MM.1S (cell line): ENCODE measurements at regions not wholly inside any gene's neighbourhood (a gene's known extent, or its start where the extent isn't known, plus 50 kb on each side); places are given as distances from the start of the nearest gene placed in this dataset.

Experiments
- DNase-seq: peaks from one replicate; pipeline ENCODE4 v3.0.0-alpha.2; 2015
- H2AFZ ChIP-seq: fragments of 300-600 bp; sonication (generic); 2 replicates; pipeline ENCODE4 v1.6.0; 2016; ENCODE audit warnings: antibody characterized with exemption, low read length
- H3F3A ChIP-seq: fragments of 300-600 bp; sonication (generic); 2 replicates; pipeline ENCODE4 v1.6.1; 2016; ENCODE audit warnings: mild to moderate bottlenecking, antibody characterized with exemption, low read length, moderate library complexity, mixed read lengths; ENCODE audit not compliant: insufficient read depth
- H3K27ac ChIP-seq: fragments of 300-600 bp; sonication (generic); 2 replicates; pipeline ENCODE4 v1.5.1; 2016; ENCODE audit warnings: mild to moderate bottlenecking, low read length
- H3K27me3 ChIP-seq: fragments of 300-600 bp; sonication (generic); replicated peaks from 2 replicates; pipeline ENCODE4 v1.6.0; 2016; ENCODE audit warnings: low read length; ENCODE audit not compliant: insufficient read depth
- H3K36me3 ChIP-seq: fragments of 300-600 bp; sonication (generic); replicated peaks from 2 replicates; pipeline ENCODE4 v1.6.1; 2016; ENCODE audit warnings: mild to moderate bottlenecking, low read length, mixed read lengths; ENCODE audit not compliant: insufficient read depth
- H3K4me1 ChIP-seq: fragments of 300-600 bp; sonication (generic); 2 replicates; pipeline ENCODE4 v1.6.1; 2016; ENCODE audit warnings: low read length, mixed read lengths
- H3K4me2 ChIP-seq: fragments of 300-600 bp; sonication (generic); 2 replicates; pipeline ENCODE4 v1.6.0; 2016; ENCODE audit warnings: low read depth, low read length
- H3K4me3 ChIP-seq: fragments of 300-600 bp; sonication (generic); 2 replicates; pipeline ENCODE4 v1.5.1; 2016; ENCODE audit warnings: low read length, mixed read lengths
- H3K79me2 ChIP-seq: fragments of 300-600 bp; sonication (generic); 2 replicates; pipeline ENCODE4 v1.6.1; 2016; ENCODE audit warnings: mixed run types, low read length, mixed read lengths
- H3K9ac ChIP-seq: fragments of 300-600 bp; sonication (generic); 2 replicates; pipeline ENCODE4 v1.6.1; 2016; ENCODE audit warnings: low read length, mixed read lengths
- H3K9me2 ChIP-seq: fragments of 300-600 bp; sonication (generic); replicated peaks from 2 replicates; pipeline ENCODE4 v1.6.1; 2016; ENCODE audit warnings: mild to moderate bottlenecking, low read length, mixed read lengths; ENCODE audit not compliant: insufficient read depth
- H3K9me3 ChIP-seq: fragments of 300-600 bp; sonication (generic); replicated peaks from 2 replicates; pipeline ENCODE4 v1.6.1; 2016; ENCODE audit warnings: mild to moderate bottlenecking, low read length, mixed read lengths; ENCODE audit not compliant: insufficient read depth
- H4K20me1 ChIP-seq: fragments of 300-600 bp; sonication (generic); 2 replicates; pipeline ENCODE4 v1.6.1; 2016; ENCODE audit warnings: mild to moderate bottlenecking, low read length, moderate library complexity, mixed read lengths; ENCODE audit not compliant: insufficient read depth
- EZH2 ChIP-seq: fragments of 300-600 bp; sonication (generic); optimal IDR thresholded peaks from 2 replicates; pipeline ENCODE3; 2017; ENCODE audit warnings: low read depth, mild to moderate bottlenecking, antibody characterized with exemption, low read length, mixed read lengths
- EZH2phosphoT487 ChIP-seq: fragments of 300-600 bp; sonication (generic); IDR thresholded peaks from 2 replicates; pipeline ENCODE4 v1.6.1; 2018; ENCODE audit warnings: antibody characterized with exemption, low read length
- TF ChIP-seq, protein P1 (sequence below): fragments of 300-600 bp; sonication (generic); IDR thresholded peaks from 2 replicates; pipeline ENCODE4 v1.5.1; 2016; ENCODE audit warnings: antibody characterized with exemption, low read length, mixed read lengths

DNA sequence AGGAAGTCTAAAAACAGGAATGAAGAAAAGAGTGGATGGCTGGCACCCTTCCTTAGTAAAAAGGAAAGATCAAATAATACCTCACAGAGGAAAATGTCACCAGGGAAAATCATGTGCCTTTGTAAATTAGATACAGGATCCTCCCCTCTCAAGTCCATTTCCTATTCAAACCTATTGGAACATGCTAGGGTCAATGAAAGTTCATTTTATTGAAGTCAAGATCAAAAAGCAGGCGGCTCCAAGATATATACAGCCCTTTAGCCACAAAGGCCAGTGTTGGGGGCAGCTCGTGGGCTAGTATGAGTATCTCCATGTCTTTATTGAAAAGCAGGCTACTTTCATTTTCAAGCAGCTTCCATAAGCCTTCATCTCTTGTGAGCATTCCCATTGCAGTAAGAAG is 141.1 kb downstream of the QDPR start:
- H3K79me2 ChIP-seq, result no peaks in the 10 kb centered on the region
- no peaks in the 10 kb centered on the region for H4K20me1 ChIP-seq
- H3K36me3 ChIP-seq, result no peaks in the 10 kb centered on the region
- H3K9me3 ChIP-seq, result no peaks in the 10 kb centered on the region
- no peaks in the 10 kb centered on the region for H3K9me2 ChIP-seq
- H3K27ac ChIP-seq, result no peak overlapping the region
- H3F3A ChIP-seq, result no peaks in the 10 kb centered on the region
- no peaks in the 10 kb centered on the region for H3K4me1 ChIP-seq
- TF ChIP-seq, protein P1, sequence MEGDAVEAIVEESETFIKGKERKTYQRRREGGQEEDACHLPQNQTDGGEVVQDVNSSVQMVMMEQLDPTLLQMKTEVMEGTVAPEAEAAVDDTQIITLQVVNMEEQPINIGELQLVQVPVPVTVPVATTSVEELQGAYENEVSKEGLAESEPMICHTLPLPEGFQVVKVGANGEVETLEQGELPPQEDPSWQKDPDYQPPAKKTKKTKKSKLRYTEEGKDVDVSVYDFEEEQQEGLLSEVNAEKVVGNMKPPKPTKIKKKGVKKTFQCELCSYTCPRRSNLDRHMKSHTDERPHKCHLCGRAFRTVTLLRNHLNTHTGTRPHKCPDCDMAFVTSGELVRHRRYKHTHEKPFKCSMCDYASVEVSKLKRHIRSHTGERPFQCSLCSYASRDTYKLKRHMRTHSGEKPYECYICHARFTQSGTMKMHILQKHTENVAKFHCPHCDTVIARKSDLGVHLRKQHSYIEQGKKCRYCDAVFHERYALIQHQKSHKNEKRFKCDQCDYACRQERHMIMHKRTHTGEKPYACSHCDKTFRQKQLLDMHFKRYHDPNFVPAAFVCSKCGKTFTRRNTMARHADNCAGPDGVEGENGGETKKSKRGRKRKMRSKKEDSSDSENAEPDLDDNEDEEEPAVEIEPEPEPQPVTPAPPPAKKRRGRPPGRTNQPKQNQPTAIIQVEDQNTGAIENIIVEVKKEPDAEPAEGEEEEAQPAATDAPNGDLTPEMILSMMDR, result no peak
- TF ChIP-seq EZH2 (no peak), EZH2phosphoT487 (no peak)
- no peaks in the 10 kb centered on the region for H3K27me3 ChIP-seq
- H3K9ac ChIP-seq, result no peak overlapping the region
- DNase-seq, result no peak
- no peak overlapping the region for H3K4me2 ChIP-seq
- H2AFZ ChIP-seq, result no peak overlapping the region
- no peak overlapping the region for H3K4me3 ChIP-seq

DNA sequence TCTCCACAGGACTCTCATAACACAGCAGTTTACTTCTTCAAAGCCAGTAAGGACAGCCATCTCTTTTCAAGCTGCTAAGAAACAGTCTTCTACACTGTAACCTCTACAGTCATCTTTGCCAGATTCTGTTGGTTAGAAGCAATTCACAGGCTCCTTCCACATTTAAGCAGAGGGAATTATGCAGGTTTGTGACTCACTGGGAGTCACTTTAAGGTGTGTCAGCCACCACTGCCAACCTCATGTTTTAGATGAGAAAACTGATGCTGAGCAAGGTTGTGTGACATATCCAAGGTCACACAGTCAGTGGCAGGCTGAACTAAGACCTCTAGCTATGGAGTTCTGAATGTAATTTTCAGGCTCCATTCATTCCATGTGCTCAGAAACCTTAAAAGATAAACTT is 143.5 kb downstream of the QDPR start:
- Histone ChIP-seq H3K4me3 (no peak overlapping the region), H2AFZ (no peak overlapping the region), H3K9ac (no peak overlapping the region), H4K20me1 (no peaks in the 10 kb centered on the region), H3K27ac (no peak overlapping the region), H3K9me3 (no peaks in the 10 kb centered on the region), H3K36me3 (no peaks in the 10 kb centered on the region), H3K4me1 (no peaks in the 10 kb centered on the region), H3F3A (no peaks in the 10 kb centered on the region), H3K27me3 (no peaks in the 10 kb centered on the region), H3K9me2 (no peaks in the 10 kb centered on the region), H3K79me2 (no peaks in the 10 kb centered on the region), H3K4me2 (no peak overlapping the region)
- TF ChIP-seq EZH2 (no peak), EZH2phosphoT487 (no peak)
- TF ChIP-seq, protein P1, result no peak
- no peak for DNase-seq

DNA sequence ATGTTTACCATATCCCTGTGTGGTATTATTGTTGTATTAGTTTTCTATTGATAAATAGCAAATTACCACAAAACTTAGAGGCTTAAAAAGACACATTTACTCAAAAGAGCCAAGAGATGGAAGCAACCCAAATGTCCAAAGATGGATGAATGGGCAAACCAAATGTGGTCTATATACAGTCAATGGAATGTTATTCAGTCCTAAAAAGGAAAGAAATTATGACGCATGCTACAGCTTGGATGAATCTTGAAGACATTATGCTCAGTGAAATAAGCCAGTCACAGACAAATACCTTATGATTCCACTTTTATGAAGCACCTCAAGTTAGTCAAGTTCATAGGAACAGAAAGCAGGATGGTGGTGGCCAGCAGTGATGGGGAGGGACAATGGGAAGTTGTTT is 144.7 kb downstream of the QDPR start:
- no peaks in the 10 kb centered on the region for H3F3A ChIP-seq
- no peaks in the 10 kb centered on the region for H3K4me1 ChIP-seq
- no peaks in the 10 kb centered on the region for H4K20me1 ChIP-seq
- no peaks in the 10 kb centered on the region for H3K27me3 ChIP-seq
- no peaks in the 10 kb centered on the region for H3K79me2 ChIP-seq
- H3K9me3 ChIP-seq, result no peaks in the 10 kb centered on the region
- no peak overlapping the region for H3K4me3 ChIP-seq
- H3K9me2 ChIP-seq, result no peaks in the 10 kb centered on the region
- no peak overlapping the region for H3K9ac ChIP-seq
- TF ChIP-seq EZH2phosphoT487, result no peak
- TF ChIP-seq, protein P1, result no peak
- no peak for TF ChIP-seq EZH2
- no peak overlapping the region for H2AFZ ChIP-seq
- no peak overlapping the region for H3K4me2 ChIP-seq
- no peak overlapping the region for H3K27ac ChIP-seq
- no peak for DNase-seq
- H3K36me3 ChIP-seq, result no peaks in the 10 kb centered on the region
